Adipocyte (in vitro differentiated cells): ENCODE measurements at regions not wholly inside any gene's neighbourhood (a gene's known extent, or its start where the extent isn't known, plus 50 kb on each side); places are given as distances from the start of the nearest gene placed in this dataset.
A peak's percentile ranks its signal among the peaks of the same experiment; 100 is the strongest.
"Not testable (repeated sequence)": the region's sequence is repeated elsewhere in the genome, so short reads cannot be mapped to it uniquely, and the experiment has no call there.

ENCODE experiments used
- DNase-seq: peaks from one replicate; pipeline ENCODE4 v3.0.0-alpha.2; 2015; ENCODE audit warnings: low read depth
- H3K27me3 ChIP-seq: replicated peaks from 2 replicates; pipeline ENCODE4 v1.7.0; 2013; ENCODE audit warnings: mild to moderate bottlenecking, low read length, moderate library complexity; ENCODE audit not compliant: control insufficient read depth, insufficient read depth
- H3K36me3 ChIP-seq: 2 replicates; pipeline ENCODE4 v1.7.0; 2013; ENCODE audit warnings: low read length, mild to moderate bottlenecking, moderate library complexity; ENCODE audit not compliant: control insufficient read depth, insufficient read depth, severe bottlenecking
- H3K4me1 ChIP-seq: 2 replicates; pipeline ENCODE4 v1.7.0; 2013; ENCODE audit warnings: mild to moderate bottlenecking, low read length, moderate library complexity; ENCODE audit not compliant: control insufficient read depth, insufficient read depth
- H3K4me3 ChIP-seq: 2 replicates; pipeline ENCODE4 v1.7.0; 2013; ENCODE audit warnings: mild to moderate bottlenecking, low read length, moderate library complexity
- H3K9ac ChIP-seq: 2 replicates; pipeline ENCODE4 v1.7.0; 2013; ENCODE audit warnings: mild to moderate bottlenecking, low read length, moderate library complexity
- H3K9me3 ChIP-seq: 2 replicates; pipeline ENCODE4 v1.7.0; 2013; ENCODE audit warnings: mild to moderate bottlenecking, low read length, moderate library complexity; ENCODE audit not compliant: control insufficient read depth

DNA sequence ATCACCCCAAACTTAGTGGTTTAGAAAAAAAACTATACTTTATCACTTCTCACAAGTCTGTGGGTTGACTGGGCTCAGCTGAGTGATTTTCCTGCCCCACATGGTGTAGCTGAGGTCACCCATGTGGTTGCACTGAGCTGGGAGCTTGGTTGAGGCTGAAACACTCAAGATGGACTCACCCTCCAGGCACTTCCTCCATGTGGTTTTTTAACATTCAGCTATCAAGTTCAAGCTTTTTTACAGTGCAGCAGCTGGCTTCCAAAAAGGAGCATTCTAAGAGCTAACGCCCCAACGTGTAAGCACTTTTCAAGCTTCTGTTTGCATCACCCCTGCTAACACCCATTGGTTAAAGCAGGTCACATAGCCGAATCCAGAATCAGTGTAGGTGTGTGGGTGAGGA, 105.9 kb upstream of the CREB1 start:
- Histone ChIP-seq H3K9ac (no peak overlapping the region), H3K9me3 (no peaks in the 10 kb centered on the region), H3K4me1 (no peaks in the 10 kb centered on the region), H3K27me3 (no peaks in the 10 kb centered on the region), H3K36me3 (no peaks in the 10 kb centered on the region), H3K4me3 (no peak overlapping the region)
- no peak for DNase-seq

GRCh38 chr2:207427986-207428385, 101.8 kb upstream of the CREB1 start:
- no peaks in the 10 kb centered on the region for H3K36me3 ChIP-seq
- no peaks in the 10 kb centered on the region for H3K4me1 ChIP-seq
- H3K4me3 ChIP-seq, result no peak overlapping the region
- H3K9ac ChIP-seq, result no peak overlapping the region
- no peak for DNase-seq
- H3K27me3 ChIP-seq, result no peaks in the 10 kb centered on the region
- no peaks in the 10 kb centered on the region for H3K9me3 ChIP-seq

- Histone ChIP-seq H3K9ac (no peak overlapping the region), H3K27me3 (no peaks in the 10 kb centered on the region), H3K4me1 (no peaks in the 10 kb centered on the region), H3K9me3 (no peaks in the 10 kb centered on the region), H3K4me3 (no peak overlapping the region), H3K36me3 (no peaks in the 10 kb centered on the region)
- no peak for DNase-seq
Observed at GRCh38 chr2:207428573-207428972, 101.2 kb upstream of the CREB1 start.

DNA sequence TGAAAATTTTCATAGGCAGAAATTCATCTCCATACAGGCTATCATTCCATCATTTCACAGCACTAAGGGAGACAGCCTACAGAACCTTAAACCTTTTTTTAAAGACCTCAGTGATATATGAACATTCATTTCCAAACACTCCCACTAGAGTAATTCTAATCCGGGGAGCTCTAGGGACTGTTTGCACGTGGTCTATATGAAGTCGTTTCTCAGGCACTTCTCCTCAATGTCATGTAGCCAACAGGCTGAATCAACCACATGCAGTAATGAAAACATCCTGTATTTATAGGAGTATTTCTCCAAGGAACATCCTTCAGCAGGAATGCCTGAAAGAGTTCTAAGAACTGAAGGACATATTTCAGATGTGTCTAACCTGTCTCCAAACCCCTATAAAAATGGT, 97.3 kb upstream of the CREB1 start:
- Histone ChIP-seq H3K9ac (no peak overlapping the region), H3K9me3 (no peaks in the 10 kb centered on the region), H3K36me3 (no peaks in the 10 kb centered on the region), H3K4me1 (no peaks in the 10 kb centered on the region), H3K27me3 (no peaks in the 10 kb centered on the region), H3K4me3 (no peak overlapping the region)
- peak; percentile 37 for DNase-seq

DNA sequence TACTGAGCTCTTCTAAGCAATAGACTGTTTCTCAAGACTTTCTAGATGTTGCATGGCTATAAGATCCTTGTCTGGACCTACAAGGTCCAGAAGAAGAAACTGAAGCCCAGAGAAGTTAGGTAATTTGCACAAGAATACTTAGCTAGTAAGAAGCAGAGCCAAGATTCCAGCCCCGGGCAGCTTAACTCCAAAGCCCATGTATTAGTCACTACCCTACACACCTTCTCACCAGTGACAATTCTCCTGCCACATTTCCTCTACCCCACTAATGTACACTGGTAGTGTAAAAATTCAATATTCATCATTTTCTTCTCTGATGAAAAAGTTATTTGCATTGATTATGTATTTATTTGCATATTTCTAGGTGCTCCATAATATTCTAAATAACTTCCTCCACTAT, 95.5 kb upstream of the CREB1 start:
- H3K9ac ChIP-seq, result no peak overlapping the region
- H3K9me3 ChIP-seq, result no peaks in the 10 kb centered on the region
- no peaks in the 10 kb centered on the region for H3K36me3 ChIP-seq
- no peaks in the 10 kb centered on the region for H3K4me1 ChIP-seq
- H3K27me3 ChIP-seq, result no peaks in the 10 kb centered on the region
- DNase-seq, result no peak
- H3K4me3 ChIP-seq, result no peak overlapping the region

DNA sequence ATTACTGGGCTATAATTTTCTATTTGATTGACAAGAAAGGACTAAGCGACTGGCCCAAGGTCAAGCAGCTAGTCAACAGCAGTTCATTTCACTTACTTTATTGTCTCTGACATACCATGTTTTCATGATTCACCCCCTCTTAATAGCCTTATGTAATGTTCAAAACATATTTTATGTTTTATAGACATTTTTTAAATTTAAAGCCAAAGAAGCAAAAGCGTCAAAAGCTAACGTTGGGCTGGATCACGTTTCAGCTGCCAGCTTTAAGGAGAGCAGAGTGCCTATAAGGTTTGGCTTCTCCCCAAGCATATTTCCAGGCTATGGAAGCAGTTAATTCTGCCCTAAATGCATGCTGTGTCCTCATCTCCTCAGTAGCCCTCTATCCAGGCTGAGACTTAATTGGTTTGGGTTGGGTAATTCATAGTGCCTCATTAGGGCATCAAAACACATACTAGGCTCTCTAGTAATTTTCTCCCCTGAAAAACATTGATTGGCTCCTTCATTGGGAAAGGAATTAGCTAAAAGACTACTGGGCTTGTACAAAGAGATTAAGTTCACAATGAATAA, 94.8 kb upstream of the CREB1 start:
- no peaks in the 10 kb centered on the region for H3K9me3 ChIP-seq
- H3K27me3 ChIP-seq, result no peaks in the 10 kb centered on the region
- no peak overlapping the region for H3K4me3 ChIP-seq
- no peak for DNase-seq
- no peaks in the 10 kb centered on the region for H3K36me3 ChIP-seq
- no peaks in the 10 kb centered on the region for H3K4me1 ChIP-seq
- no peak overlapping the region for H3K9ac ChIP-seq

GRCh38 chr2:207437136-207437523, 92.6 kb upstream of the CREB1 start:
- DNase-seq, result no peak
- Histone ChIP-seq H3K4me1 (no peaks in the 10 kb centered on the region), H3K4me3 (no peak overlapping the region), H3K36me3 (no peaks in the 10 kb centered on the region), H3K9me3 (no peaks in the 10 kb centered on the region), H3K27me3 (no peaks in the 10 kb centered on the region), H3K9ac (no peak overlapping the region)

DNA sequence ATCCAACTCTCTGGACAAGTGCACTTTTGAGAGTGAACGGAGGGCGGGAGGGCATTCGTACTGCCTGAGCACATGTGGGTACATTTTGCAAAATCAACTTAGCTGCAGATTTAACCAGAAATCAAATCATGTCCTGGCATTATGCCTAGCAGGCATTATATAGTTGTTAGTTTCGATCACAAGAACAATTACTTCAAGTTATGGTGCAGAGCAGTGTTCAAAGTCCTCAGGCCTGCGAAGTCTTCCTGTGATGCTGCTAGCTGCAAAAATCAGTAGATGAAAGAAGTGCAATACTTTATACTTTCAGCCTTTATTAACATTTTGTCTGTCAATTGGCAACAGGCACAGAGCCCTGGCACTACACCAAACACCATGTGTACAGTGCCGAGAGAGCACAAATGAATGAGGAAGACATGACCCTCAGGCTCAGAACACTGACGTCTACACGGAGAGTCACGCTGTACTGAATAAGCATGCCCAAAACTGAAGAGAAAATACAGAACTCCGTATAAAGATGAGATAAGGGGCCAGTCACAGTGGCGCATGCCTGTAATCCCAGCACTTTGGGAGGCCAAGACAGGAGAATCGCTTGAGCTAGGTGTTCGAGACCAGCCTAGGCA, 92.1 kb upstream of the CREB1 start:
- Histone ChIP-seq H3K9ac (no peak overlapping the region), H3K9me3 (no peaks in the 10 kb centered on the region), H3K4me3 (no peak overlapping the region), H3K36me3 (no peaks in the 10 kb centered on the region), H3K27me3 (no peaks in the 10 kb centered on the region), H3K4me1 (no peaks in the 10 kb centered on the region)
- no peak for DNase-seq

DNA sequence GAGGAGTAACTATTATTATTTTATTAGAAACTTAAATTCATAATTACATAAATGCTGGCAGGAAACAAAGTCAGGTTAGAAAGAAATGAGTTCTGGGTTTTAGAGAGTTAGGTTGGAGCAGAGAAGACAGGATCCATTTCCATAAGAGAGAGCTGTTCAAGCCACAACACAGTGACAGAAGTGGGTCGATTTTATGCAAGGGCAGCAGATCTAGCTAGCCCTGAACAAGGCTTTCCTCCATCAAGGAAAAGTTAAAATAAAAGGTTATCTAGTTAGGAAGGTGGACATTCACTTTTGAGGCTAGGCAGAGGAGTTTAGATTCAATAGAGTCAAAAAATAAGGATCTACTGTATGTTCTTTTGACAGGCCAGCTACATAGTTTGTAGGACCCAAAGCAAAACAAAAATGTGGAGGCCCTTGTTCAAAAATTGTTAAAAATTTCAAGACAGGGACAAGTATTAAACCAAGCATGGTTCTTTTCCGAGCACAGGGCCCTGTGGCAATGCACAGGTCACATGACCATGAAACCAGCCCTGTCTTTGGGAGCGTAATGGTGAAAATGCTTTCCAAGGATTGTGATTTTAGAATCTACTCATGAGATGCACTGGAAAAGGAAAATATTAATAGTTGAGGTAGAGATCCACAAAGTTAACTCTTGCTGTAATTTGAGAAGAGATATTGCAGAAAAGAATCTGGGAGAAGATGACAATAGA, 91.2 kb upstream of the CREB1 start:
- Histone ChIP-seq H3K4me1 (no peaks in the 10 kb centered on the region), H3K4me3 (no peak overlapping the region), H3K9ac (no peak overlapping the region), H3K9me3 (no peaks in the 10 kb centered on the region), H3K27me3 (no peaks in the 10 kb centered on the region), H3K36me3 (no peaks in the 10 kb centered on the region)
- DNase-seq, result no peak

- H3K9ac ChIP-seq, H3K9me3 ChIP-seq, H3K27me3 ChIP-seq, DNase-seq, H3K4me1 ChIP-seq, H3K36me3 ChIP-seq, H3K4me3 ChIP-seq: not testable (repeated sequence)
Observed at GRCh38 chr2:207439881-207440280, 89.9 kb upstream of the CREB1 start.

GRCh38 chr2:207444756-207445155, 85.0 kb upstream of the CREB1 start:
- H3K4me3 ChIP-seq, result no peak overlapping the region
- H3K9me3 ChIP-seq, result no peaks in the 10 kb centered on the region
- H3K4me1 ChIP-seq, result peaks cover 3% of the 10 kb centered on the region
- H3K9ac ChIP-seq, result no peak overlapping the region
- no peaks in the 10 kb centered on the region for H3K36me3 ChIP-seq
- no peaks in the 10 kb centered on the region for H3K27me3 ChIP-seq
- no peak for DNase-seq
